Skin epidermis (tissue), 12 donors: ENCODE measurements at regions not wholly inside any gene's neighbourhood (a gene's known extent, or its start where the extent isn't known, plus 50 kb on each side); places are given as distances from the start of the nearest gene placed in this dataset.

Experiments used
- H3K27ac ChIP-seq, 21 experiments: fragments of 200-600 bp; sonication (generic) in 11 of 21; one replicate each; pipeline ENCODE4 v1.5.0; 2020; ENCODE audit warnings: mild to moderate bottlenecking in 3 of 21, inconsistent platforms in 2 of 21, moderate library complexity in 2 of 21
- H3K4me3 ChIP-seq, 7 experiments: fragments of 200-600 bp; sonication (generic) in 2 of 7; one replicate each; pipeline ENCODE4 v1.5.0; 2020; ENCODE audit warnings: inconsistent platforms in 2 of 7, mild to moderate bottlenecking in 2 of 7, moderate library complexity in 1 of 7

DNA sequence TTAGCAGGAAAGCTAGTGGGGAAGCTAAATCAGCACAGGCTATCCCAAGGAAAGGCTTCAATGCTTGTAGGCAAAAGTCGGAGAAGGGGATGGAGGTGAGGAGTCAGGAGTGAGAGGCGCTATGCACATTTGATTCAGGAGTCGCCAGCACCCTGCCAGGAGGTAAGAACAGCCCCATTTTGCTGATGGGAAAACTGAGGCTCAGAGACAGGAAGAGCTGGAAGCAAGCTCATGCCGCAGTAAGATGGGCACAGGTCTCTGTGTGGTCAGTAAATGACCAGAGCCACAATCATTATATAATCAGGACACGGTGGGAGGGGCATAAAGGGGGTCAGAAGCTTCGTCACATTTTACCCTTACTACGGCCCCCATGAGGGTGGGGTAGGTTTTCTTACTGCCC lies 504.4 kb downstream of the MN1 start:
- no peak overlapping the region for H3K27ac ChIP-seq
- H3K4me3 ChIP-seq, result no peak overlapping the region

DNA sequence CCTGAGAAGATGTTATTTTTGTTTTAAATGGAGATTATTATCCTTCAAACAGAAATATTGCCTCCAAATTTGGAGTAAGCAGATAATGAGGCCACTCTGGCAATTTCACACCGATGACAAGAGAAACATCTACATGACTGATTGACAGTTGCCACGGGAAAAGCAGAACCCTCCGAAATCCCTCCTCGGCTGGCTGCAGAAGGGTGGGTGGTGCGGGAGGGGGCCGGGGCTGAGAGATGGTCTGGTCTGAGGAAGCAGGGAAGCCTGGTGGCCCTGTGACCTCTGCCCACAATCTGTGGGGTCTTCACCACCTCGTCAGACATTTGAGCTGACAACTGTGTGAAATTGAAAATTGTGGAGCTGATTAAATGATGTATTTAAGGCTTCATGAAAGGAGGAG lies 503.2 kb downstream of the MN1 start:
- Histone ChIP-seq H3K27ac (no peak overlapping the region), H3K4me3 (no peak overlapping the region)

DNA sequence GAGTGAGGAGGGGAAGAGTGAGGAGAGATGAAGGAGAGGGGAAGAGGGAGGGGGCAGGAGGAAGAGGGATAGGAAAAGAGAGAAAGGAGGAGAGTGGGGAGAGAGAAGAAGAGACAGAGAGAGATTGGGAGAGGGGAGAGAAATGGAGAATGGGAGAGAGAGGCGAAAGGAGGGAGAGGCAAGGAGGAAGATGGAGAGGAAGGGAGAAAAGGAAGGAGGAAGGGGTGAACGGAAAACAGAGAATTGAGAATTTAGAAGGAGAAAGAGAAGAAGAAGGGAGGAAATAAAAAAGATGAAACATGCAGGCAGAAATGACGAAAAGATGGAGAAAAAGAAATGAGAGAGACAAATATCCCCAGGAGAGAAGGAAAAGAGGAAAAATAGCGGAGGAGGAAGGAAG lies 502.8 kb downstream of the MN1 start:
- Histone ChIP-seq H3K4me3 (no peak overlapping the region), H3K27ac (no peak overlapping the region)

DNA sequence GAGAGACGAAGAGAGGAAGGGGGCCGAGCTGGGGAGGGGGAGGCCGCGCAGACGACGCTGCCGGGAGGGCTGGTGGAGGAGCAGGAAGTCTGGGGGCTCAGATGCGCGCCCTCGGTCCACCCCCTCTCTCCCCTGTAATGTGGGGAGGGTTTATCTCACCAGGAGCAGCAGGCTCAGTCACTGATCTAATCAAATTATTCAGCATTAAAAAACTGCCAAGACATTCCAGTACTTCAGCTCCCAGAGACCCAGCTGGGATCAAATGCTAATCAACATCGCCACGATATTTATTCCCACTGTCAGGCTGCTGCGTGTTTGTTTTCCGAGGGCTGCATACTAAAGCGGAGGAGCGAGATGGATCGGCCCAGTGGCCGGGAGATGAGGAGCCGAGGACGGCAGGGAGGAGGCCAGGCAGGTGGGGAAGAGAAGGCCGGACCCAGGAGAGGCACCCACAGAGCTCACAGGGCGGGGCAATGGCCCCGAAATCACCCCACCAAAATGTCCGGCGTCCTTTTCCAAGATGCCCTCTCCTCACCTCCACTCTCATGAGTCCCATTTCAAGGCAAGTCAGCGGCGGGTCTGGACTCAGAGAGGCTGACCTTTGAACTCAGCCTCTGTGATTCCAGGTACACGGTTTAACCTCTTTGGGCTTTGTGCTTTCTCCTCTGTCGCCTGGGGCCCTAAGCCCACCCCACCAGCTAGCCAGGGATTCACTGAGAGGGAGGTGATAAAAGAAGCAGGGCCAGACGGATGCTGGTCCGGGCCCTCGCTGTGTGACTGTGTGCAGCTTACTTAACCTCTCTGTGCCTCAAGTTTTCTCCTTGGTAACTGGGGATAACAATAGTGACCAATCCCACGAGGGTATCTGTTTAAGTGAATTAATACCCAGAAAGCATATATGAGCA lies 502.1 kb downstream of the MN1 start:
- Histone ChIP-seq H3K27ac (no peak overlapping the region), H3K4me3 (no peak overlapping the region)

DNA sequence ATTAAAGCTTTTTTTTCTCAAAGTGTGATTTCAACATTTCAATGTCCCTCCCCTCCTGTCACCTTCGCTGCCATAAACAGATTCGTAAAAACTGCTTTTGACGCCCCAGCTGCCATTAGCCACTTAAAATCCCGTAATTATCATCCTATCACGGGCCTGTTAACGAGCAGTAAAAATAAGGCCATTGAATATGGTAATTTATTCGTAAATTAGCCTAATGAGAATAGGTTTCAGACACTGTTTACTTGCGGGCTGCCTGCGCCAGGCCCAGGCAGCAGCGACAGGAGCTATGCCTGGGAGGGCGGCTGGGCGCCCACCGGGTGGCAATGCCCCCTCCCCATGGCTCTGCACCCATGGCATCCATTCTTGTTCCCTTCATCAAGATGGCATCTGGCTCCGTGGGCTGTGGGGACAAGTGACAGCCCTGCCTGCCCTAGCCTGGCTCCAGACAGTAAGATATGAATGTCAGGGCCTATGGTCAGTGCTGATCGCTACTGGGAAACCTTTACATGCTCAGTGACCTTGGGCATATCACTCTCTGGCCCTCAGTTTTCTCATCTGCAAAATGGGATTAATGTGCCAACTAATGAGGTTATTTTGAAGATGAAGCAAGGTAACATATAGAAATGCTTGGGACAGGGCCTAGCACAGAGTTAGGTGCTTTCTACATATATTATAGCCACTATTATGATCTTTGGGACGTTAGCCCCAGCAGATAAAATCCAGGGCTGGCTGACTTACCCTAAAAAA lies 500.8 kb downstream of the MN1 start:
- no peak overlapping the region for H3K27ac ChIP-seq
- H3K4me3 ChIP-seq, result no peak overlapping the region

DNA sequence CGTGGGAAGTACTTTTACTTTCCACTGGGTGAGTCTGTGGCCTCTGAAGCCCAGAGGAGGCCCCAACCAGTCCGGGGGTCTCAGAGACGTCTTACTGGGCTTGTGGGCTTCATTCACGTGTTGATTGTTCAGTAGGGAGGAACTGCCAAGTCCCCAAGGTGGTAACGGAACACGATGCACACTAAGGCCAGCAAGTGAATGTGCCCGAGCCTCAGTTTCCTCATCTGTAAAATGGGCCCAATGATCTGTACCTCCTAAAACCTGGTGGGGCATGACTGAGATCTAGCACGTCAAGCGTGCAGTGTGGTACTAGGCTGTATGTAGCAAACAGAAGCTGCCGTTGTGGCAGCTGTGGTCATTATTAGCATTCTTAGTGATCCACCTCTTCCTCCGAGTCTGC lies 499.1 kb downstream of the MN1 start:
- Histone ChIP-seq H3K27ac (no peak overlapping the region), H3K4me3 (no peak overlapping the region)

DNA sequence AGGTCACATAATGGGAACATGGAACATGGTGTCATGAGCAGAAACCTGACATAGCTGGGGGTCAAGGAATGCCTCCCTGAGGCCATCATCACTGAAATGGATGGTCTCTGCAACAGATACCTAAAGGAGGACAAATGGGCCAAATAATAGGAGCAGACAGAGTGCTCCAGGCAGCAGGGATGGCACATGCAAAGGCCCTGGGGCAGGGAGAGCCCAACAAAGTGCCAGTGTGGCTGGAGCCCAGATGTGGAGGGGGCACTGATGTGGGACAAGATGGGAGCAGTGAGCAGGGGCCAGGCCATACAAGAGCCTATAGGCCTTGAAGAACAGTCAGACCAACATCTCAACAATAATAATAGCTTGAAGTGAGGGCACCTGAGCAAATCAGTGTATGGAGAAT lies 497.8 kb downstream of the MN1 start:
- H3K4me3 ChIP-seq, result no peak overlapping the region

DNA sequence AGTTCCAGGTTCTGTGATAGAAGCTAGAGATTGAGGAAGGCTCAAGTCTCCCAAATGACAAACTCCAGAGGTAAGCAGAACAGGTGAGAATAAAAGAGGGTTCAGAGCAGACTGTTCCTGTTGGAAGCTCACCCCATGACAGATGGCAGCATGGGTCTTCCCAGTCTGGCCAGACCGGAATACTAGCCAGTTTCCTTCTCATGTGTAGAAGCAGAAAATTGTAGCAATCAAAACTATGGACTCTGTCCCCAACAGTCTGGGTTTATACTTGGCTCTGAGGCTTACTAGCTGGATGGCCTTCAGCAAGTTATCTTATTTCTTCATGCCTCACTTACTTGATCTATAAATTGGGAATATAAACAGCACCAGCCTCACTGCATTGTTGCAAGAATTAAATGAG lies 494.8 kb downstream of the MN1 start:
- Histone ChIP-seq H3K4me3 (no peak overlapping the region), H3K27ac (no peak overlapping the region)

More for the DNA sequence above, 497.8 kb downstream of the MN1 start:
- no peak overlapping the region for H3K27ac ChIP-seq

DNA sequence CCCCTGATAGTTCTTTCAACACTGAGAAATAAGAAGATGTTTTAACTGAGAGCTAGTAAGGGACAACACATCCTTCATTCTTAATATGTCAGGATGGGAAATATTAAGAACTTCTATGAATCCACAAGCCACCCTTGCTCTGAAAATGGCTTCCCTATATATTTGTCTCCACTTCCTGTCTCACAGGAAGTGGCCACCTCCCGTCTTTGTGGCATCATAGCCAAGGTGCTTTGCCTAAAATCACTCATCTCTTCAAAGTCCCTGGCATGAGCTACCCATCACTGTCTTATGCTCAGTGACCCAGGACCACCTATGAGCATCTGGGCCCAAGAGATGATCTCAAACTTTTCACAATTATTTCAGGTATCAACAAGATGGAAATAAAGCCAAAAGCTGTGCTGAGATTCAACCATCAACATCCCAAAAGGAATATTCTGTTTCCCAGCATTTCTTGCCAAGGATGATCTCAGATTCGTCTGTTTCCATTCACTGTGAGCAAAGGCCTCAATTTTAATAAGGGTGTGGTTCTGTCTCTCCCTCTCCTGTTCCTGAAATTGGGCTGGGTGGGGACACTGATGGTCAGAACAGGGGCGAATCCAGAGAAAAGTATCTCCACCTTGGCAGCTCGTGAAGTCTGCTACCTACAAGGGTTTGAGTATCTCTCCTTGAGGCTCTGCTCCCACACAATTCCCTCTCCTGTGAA lies 493.9 kb downstream of the MN1 start:
- no peak overlapping the region for H3K4me3 ChIP-seq
- peak overlapping the region in 4 of 21 experiments; percentile 2 to 30 (median 24) for H3K27ac ChIP-seq

DNA sequence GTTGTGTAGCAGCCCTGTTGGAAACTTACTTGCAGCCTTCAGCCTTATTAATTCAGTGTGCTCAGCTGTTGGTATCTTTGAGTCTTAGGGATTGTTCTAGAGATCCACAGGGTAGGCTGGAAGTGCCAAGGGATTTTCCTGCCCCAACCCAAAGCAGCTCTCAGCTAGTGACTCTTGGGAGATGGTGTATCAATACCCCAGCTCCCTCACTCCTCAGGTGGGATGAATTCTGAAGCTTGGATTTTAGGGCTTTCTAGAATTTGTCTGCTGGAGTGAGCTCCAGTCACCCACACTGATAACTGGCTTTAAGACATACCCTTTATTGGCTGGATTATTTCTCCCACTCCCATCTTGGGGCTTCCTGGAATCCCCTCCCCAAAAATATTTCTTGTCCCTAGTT lies 493.0 kb downstream of the MN1 start:
- peak overlapping the region in 3 of 21 experiments; percentile 30 to 45 (median 30) for H3K27ac ChIP-seq

DNA sequence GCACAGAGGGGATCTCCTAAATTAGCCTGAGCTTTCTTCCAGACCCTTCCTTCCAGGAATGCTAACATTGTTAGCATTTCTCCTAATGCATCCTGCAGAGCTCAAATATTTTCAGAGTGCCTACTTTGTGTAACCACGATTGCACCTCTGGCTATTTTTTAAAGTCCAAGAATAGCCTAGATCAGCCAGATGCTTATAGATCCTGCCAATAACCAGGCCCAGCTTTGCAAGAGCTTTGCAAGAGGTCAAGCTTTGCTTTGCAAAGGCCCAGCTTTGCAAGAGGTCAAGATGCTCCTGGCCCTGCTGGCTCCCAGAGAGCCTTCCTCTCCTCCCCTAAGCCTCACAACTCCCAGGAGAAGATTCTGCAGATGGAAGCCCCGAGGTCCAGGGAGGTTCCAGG lies 491.9 kb downstream of the MN1 start:
- no peak overlapping the region for H3K27ac ChIP-seq
- no peak overlapping the region for H3K4me3 ChIP-seq

More for the DNA sequence above, 493.0 kb downstream of the MN1 start:
- H3K4me3 ChIP-seq, result no peak overlapping the region

DNA sequence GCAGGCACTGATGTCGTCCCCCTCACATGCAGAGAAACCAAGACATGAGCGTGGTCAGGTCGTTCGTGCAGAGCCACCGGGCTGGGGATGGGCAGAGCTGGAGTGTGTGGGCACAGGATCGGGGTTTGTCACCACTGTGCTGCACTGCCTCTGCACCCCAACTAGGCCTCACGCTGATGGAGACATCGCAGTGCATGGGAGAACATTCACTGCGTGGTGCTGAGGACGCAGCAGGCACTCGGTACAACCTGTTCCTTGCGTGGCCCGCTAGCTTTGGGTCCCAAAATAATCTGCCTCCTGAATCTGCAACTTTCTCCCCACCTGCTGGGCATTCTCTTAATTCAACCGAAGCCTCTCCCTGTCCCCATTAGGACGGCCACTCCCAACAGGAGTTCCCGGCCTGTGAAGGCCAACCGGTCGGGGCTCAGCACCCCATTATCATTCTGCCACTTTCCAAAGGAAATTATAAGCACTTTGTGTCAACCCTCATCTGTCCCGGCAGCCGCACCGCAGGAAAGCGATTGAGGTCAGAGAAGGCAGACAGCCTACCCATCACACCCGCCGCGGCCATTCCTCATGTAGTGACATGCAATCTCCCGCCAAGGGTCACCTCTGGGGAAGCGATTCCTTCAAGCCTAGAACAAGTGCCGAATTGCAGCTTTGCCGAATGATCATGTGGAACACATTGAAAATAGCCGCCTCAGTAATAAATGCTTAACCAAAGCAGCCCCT lies 490.4 kb downstream of the MN1 start:
- no peak overlapping the region for H3K4me3 ChIP-seq
- H3K27ac ChIP-seq, result no peak overlapping the region

DNA sequence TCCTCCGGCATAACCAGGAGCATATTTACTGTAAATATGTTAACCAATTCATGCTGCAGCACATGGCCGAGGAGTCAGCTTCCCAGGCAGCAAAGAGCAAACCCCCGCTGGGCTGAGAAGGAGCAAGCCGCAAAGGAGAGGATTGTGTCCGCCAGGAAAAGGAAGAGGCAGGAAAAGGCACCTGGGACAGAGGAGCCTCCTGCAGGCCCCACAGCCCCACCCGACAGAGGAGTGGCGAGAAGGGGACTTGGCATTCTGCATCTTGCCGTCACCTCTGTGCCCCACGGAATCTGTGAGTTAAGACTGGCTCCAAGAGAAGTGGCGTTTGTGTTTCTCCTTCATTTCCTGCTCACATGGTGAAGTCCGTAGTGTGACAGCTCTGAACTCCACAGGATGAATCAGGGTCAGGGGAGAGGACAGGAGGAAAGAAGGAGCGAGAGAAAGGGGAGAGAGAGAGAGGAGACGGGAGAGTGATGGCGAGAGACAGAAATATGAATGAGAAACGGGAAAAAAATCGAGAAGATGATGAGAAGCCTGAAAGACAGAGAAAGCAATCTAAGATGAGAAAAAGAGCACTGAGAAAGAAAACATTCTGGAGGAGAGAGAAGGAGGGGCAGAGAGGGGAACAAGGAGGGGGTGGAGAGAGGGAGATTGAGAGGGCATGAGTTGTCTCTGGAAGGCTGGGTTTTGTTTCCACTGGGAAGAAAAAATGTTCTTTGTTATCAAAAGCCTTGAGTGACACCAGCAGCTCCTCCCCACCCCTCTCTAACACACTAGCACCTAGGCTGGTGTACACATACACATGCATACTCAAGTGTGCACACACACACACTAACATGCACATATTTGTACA lies 489.6 kb downstream of the MN1 start:
- no peak overlapping the region for H3K27ac ChIP-seq
- no peak overlapping the region for H3K4me3 ChIP-seq

DNA sequence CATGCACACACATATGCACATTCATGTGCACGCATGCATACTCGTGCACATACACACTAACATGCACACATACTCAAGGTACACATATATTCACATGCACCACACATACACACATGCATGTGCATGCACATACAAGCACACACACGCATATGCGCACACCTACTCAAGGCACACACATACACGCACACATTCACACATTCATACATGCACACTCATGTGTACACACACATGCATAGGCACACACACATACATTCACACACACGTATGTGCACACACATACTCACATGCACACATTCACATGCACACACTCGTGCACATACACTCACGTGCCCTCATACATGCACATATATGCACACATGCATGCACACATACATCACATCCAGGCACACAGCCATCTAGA lies 489.0 kb downstream of the MN1 start:
- Histone ChIP-seq H3K27ac (no peak overlapping the region), H3K4me3 (no peak overlapping the region)

DNA sequence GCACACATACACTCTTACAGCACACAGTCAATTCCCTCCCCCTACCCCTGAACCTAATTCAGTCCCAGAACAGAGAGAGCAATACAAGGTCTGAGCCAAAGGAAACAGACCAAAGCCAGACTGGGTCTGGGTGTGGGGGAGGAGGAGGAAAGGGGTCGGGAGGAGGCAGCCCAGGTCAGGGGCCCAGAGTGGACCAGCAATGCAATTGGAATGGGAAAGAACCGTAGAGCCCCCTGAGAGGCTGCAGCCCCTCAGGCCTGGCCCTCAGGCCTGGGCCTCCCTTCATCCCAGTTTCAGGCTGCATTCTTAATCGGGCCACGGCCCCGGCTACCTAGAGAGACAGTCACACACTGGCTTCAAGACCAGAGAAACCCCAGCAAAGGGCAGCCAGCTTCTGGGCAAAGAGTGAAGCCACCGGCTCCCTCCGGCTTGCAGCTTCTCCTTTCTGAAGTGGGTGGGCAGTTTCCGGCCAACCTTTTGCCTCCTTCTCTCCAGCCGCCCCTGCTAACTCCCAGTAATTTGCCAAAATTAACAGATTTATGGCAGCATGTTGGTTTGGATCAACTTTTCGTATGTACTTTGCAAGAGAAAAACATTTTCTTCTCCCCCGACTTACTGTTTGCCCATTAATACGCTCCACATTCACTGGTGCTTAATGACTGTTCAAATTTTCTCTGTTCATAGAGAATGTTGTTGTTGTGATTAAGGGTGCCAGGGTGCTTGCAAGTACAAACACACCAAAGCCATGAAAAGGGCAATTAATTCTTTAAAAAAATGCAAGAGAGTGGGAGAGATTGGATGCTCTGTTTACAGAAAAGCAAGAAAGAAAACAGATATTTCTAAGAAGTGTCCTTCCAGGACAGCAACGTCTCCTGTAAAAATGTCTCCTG lies 488.3 kb downstream of the MN1 start:
- H3K27ac ChIP-seq, result no peak overlapping the region
- no peak overlapping the region for H3K4me3 ChIP-seq

DNA sequence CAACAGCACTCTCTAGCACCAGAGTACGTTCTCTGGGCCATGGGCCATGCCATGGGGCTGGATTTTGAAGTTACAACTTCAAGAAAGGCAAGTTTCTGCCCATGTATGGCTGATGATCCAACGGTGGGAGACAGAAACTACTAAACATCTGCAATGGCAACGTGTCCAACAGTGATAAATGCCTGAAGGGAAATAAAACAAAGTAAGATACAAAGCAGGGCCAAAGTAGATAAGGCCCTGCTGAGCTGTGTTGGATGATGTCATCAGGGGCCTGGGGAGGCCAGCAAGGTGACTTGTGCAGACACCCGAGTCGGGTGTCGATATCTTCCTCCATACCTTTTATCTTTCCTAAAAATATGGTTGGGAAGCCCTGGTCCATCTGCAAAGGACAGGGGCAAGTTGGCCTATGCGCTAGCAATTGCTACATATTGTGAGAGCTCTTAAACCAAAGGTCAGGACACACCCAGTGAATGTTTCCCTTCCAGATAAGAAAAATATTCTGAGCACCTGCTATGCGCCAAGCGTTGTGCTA lies 487.2 kb downstream of the MN1 start:
- Histone ChIP-seq H3K4me3 (no peak overlapping the region), H3K27ac (no peak overlapping the region)

DNA sequence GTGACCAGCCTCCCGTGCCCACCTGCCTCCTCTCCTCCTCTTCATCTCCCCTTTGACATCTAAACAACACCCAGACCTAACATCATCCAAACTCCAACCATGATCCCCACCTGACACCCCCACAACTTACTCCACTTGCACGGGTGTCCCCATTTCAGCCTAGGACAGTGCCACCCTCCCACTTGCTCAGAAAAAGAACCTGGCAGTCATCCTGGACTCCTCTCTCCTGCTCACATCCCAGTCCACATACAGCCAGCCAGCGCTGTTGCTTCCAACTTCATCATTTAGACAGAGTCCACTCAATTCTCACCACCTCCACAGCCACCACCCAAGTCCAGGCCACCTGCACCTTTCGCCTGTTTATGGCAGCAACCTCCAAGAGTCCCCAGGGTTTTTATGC lies 485.7 kb downstream of the MN1 start:
- H3K27ac ChIP-seq, result no peak overlapping the region
- H3K4me3 ChIP-seq, result no peak overlapping the region

DNA sequence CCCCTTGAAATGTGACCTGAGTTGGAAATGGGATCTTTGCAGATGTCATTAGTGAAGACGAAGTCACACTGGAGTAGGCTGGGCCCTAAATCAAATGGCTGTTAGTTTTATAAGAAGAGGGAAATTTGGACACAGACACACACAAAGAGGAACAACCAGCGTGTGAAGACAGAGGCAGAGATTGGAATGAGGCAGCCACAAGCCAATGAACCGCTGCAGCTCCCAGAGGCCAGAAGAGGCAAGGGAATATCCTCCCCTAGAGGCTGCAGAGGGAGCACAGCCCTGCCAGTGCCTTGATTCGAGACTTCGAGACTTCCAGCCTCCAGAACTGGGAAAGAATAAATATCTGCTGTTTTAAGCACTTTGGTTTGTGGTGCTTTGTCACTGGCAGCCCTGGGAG lies 484.5 kb downstream of the MN1 start:
- Histone ChIP-seq H3K27ac (no peak overlapping the region), H3K4me3 (no peak overlapping the region)
